Fibroblast of lung (primary cell): ENCODE measurements at regions not wholly inside any gene's neighbourhood (a gene's known extent, or its start where the extent isn't known, plus 50 kb on each side); places are given as distances from the start of the nearest gene placed in this dataset.

ENCODE experiments used
- EZH2 ChIP-seq: IDR thresholded peaks from 2 replicates; pipeline ENCODE4 v1.5.1; 2012; ENCODE audit warnings: low read length, control low read depth, mild to moderate bottlenecking; ENCODE audit errors: missing control alignments
- TF ChIP-seq, protein P1 (sequence below), 2 donors: IDR thresholded peaks in 1 of 2; conservative IDR thresholded peaks in 1 of 2; 1 replicate in 1 of 2; 2 replicates in 1 of 2; pipeline ENCODE4 v1.5.1; 2011 to 2012; ENCODE audit warnings: low read length in 2 of 2, control low read depth in 1 of 2, inconsistent platforms in 1 of 2, low read depth in 1 of 2, mild to moderate bottlenecking in 1 of 2

DNA sequence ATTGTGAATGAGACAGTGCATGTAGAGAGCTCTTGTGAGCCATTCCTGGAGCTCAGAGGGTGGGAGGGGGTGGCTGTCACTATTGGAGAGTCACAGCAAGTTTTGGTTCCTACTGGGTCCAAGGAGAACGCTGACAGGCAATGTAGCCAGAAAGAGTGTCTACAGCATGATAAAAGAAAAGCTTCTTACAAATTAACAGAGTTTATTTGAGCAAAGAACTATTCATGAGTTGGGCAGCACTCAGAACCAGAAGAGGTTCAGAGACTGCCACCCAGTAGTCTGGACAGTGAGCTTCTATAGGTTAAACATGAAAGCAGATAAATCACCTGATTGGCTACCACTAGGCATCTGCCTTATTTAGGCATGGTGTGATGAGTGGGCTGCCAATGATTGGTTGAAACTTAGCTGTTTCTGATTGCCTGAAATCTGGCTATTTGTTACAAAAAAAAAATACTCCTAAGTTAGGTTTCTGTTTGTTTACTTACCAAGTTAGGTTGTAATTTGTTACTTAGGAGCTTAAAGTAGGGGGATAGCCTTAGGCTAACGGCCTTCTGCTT, 473.4 kb downstream of the PREX1 start:
- TF ChIP-seq, protein P1, sequence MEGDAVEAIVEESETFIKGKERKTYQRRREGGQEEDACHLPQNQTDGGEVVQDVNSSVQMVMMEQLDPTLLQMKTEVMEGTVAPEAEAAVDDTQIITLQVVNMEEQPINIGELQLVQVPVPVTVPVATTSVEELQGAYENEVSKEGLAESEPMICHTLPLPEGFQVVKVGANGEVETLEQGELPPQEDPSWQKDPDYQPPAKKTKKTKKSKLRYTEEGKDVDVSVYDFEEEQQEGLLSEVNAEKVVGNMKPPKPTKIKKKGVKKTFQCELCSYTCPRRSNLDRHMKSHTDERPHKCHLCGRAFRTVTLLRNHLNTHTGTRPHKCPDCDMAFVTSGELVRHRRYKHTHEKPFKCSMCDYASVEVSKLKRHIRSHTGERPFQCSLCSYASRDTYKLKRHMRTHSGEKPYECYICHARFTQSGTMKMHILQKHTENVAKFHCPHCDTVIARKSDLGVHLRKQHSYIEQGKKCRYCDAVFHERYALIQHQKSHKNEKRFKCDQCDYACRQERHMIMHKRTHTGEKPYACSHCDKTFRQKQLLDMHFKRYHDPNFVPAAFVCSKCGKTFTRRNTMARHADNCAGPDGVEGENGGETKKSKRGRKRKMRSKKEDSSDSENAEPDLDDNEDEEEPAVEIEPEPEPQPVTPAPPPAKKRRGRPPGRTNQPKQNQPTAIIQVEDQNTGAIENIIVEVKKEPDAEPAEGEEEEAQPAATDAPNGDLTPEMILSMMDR (conservative IDR thresholded peaks at IDR 0.05 in 1 of 2, IDR thresholded peaks at IDR 0.05 in 1 of 2; ENCODE audit: low read depth in 1 of 2, low read length in 2 of 2): no peak
- no peak for TF ChIP-seq EZH2
